ENCODE measurements at regions not wholly inside any gene's neighbourhood (a gene's known extent, or its start where the extent isn't known, plus 50 kb on each side); places are given as distances from the start of the nearest gene placed in this dataset.

- no TSS peak for BruUV-seq (replicated peaks)
- ChIA-PET POLR2A (no interaction called here), CTCF (no interaction called here)
- Histone ChIP-seq H3K36me3 (ENCODE audit: control insufficient read depth, insufficient read depth, low read length) (no peaks in the 10 kb centered on the region), H3K27me3 (ENCODE audit: control insufficient read depth, insufficient read depth, low read length) (no peaks in the 10 kb centered on the region), H3K4me3 (ENCODE audit: low read depth in 2 of 2, low read length in 2 of 2) (no peak overlapping the region), H3K27ac (ENCODE audit: low read length) (no peak overlapping the region), H3K4me1 (ENCODE audit: control insufficient read depth, insufficient read depth, low read length) (no peaks in the 10 kb centered on the region), H3K9me3 (ENCODE audit: control insufficient read depth, insufficient read depth, low read depth, low read length) (no peaks in the 10 kb centered on the region)
- in situ Hi-C loops (cut with HindIII; ENCODE audit: low pct_unique_long_range_greater_than_20kb, low sequenced_read_pairs), result no loop called here
- TF ChIP-seq TCF7L2 (IDR thresholded peaks at IDR 0.05; ENCODE audit: low read depth, low read length) (no peak), POLR2AphosphoS5 (IDR thresholded peaks at IDR 0.05; ENCODE audit: low read depth, low read length) (no peak)
- DNase-seq (ENCODE audit: low read depth, low spot score), result no peak
- no peak for ATAC-seq
- intact Hi-C loops (cut with micrococcal nuclease; ENCODE audit: unreplicated experiment), result no loop called here
Measured at GRCh38 chr13:86758116-86758515, 913.1 kb upstream of the SLITRK5 start.

DNA sequence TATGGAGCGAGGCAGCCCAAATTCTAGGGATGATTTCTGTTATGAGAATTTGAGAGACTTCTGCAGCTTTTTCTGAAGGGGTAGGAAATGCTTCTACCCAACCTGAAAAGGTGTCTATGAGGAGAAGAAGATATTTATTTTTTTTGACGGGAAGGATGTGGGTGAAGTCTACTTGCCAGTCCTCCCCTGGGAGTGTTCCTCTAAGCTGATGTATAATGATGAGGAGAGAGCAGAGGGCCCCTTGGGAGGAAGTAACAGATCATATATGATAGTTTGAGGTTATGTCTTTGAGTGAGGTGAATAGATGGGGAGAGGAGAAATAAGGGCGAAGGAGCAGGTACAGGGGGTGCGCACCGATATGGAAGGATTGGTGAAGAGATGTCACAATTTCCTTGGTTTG is 910.6 kb upstream of the SLITRK5 start:
- POLR2A ChIA-PET, result no interaction called here

GRCh38 chr13:86765462-86765861 is 905.7 kb upstream of the SLITRK5 start:
- TF ChIP-seq POLR2AphosphoS5 (IDR thresholded peaks at IDR 0.05; ENCODE audit: low read depth, low read length) (no peak), TCF7L2 (IDR thresholded peaks at IDR 0.05; ENCODE audit: low read depth, low read length) (no peak), SIN3A (IDR thresholded peaks at IDR 0.05; ENCODE audit: borderline replicate concordance, insufficient read depth, low read depth, low read length) (no peak)
- TF ChIP-seq, protein P1, sequence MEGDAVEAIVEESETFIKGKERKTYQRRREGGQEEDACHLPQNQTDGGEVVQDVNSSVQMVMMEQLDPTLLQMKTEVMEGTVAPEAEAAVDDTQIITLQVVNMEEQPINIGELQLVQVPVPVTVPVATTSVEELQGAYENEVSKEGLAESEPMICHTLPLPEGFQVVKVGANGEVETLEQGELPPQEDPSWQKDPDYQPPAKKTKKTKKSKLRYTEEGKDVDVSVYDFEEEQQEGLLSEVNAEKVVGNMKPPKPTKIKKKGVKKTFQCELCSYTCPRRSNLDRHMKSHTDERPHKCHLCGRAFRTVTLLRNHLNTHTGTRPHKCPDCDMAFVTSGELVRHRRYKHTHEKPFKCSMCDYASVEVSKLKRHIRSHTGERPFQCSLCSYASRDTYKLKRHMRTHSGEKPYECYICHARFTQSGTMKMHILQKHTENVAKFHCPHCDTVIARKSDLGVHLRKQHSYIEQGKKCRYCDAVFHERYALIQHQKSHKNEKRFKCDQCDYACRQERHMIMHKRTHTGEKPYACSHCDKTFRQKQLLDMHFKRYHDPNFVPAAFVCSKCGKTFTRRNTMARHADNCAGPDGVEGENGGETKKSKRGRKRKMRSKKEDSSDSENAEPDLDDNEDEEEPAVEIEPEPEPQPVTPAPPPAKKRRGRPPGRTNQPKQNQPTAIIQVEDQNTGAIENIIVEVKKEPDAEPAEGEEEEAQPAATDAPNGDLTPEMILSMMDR (IDR thresholded peaks at IDR 0.05), result no peak
- TF ChIP-seq, protein P2, sequence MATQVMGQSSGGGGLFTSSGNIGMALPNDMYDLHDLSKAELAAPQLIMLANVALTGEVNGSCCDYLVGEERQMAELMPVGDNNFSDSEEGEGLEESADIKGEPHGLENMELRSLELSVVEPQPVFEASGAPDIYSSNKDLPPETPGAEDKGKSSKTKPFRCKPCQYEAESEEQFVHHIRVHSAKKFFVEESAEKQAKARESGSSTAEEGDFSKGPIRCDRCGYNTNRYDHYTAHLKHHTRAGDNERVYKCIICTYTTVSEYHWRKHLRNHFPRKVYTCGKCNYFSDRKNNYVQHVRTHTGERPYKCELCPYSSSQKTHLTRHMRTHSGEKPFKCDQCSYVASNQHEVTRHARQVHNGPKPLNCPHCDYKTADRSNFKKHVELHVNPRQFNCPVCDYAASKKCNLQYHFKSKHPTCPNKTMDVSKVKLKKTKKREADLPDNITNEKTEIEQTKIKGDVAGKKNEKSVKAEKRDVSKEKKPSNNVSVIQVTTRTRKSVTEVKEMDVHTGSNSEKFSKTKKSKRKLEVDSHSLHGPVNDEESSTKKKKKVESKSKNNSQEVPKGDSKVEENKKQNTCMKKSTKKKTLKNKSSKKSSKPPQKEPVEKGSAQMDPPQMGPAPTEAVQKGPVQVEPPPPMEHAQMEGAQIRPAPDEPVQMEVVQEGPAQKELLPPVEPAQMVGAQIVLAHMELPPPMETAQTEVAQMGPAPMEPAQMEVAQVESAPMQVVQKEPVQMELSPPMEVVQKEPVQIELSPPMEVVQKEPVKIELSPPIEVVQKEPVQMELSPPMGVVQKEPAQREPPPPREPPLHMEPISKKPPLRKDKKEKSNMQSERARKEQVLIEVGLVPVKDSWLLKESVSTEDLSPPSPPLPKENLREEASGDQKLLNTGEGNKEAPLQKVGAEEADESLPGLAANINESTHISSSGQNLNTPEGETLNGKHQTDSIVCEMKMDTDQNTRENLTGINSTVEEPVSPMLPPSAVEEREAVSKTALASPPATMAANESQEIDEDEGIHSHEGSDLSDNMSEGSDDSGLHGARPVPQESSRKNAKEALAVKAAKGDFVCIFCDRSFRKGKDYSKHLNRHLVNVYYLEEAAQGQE (IDR thresholded peaks at IDR 0.05; ENCODE audit: insufficient read depth in 1 of 2, low read depth in 2 of 2, low read length in 1 of 2), result no peak
- CTCF ChIA-PET, result no interaction called here
- no peak for ATAC-seq

More for the DNA sequence above, 910.6 kb upstream of the SLITRK5 start:
- DNase-seq (ENCODE audit: low read depth, low spot score) (no peak), ATAC-seq (no peak)
- Histone ChIP-seq H3K27me3 (ENCODE audit: control insufficient read depth, insufficient read depth, low read length) (no peaks in the 10 kb centered on the region), H3K27ac (ENCODE audit: low read length) (no peak overlapping the region), H3K9me3 (ENCODE audit: control insufficient read depth, insufficient read depth, low read depth, low read length) (no peaks in the 10 kb centered on the region), H3K4me3 (ENCODE audit: low read depth in 2 of 2, low read length in 2 of 2) (no peak overlapping the region), H3K36me3 (ENCODE audit: control insufficient read depth, insufficient read depth, low read length) (no peaks in the 10 kb centered on the region), H3K4me1 (ENCODE audit: control insufficient read depth, insufficient read depth, low read length) (no peaks in the 10 kb centered on the region)
- TF ChIP-seq POLR2AphosphoS5 (IDR thresholded peaks at IDR 0.05; ENCODE audit: low read depth, low read length) (no peak), TCF7L2 (IDR thresholded peaks at IDR 0.05; ENCODE audit: low read depth, low read length) (no peak), SIN3A (IDR thresholded peaks at IDR 0.05; ENCODE audit: borderline replicate concordance, insufficient read depth, low read depth, low read length) (no peak)
- TF ChIP-seq, protein P2 (IDR thresholded peaks at IDR 0.05; ENCODE audit: insufficient read depth in 1 of 2, low read depth in 2 of 2, low read length in 1 of 2), result no peak
- TF ChIP-seq, protein P1 (IDR thresholded peaks at IDR 0.05), result no peak
- in situ Hi-C loops (cut with HindIII; ENCODE audit: low pct_unique_long_range_greater_than_20kb, low sequenced_read_pairs), result no loop called here
- no TSS peak for BruUV-seq (replicated peaks)
- CTCF ChIA-PET, result no interaction called here
- intact Hi-C loops (cut with micrococcal nuclease; ENCODE audit: unreplicated experiment), result no loop called here

More at GRCh38 chr13:86765462-86765861, 905.7 kb upstream of the SLITRK5 start:
- H3K4me3 ChIP-seq (ENCODE audit: low read depth in 2 of 2, low read length in 2 of 2), result no peak overlapping the region
- no peaks in the 10 kb centered on the region for H3K4me1 ChIP-seq (ENCODE audit: control insufficient read depth, insufficient read depth, low read length)
- in situ Hi-C loops (cut with HindIII; ENCODE audit: low pct_unique_long_range_greater_than_20kb, low sequenced_read_pairs) (no loop called here), intact Hi-C loops (cut with micrococcal nuclease; ENCODE audit: unreplicated experiment) (no loop called here)
- BruUV-seq (replicated peaks), result no TSS peak
- POLR2A ChIA-PET, result no interaction called here
- H3K27me3 ChIP-seq (ENCODE audit: control insufficient read depth, insufficient read depth, low read length), result no peaks in the 10 kb centered on the region
- no peak for DNase-seq (ENCODE audit: low read depth, low spot score)
- H3K9me3 ChIP-seq (ENCODE audit: control insufficient read depth, insufficient read depth, low read depth, low read length), result no peaks in the 10 kb centered on the region
- no peaks in the 10 kb centered on the region for H3K36me3 ChIP-seq (ENCODE audit: control insufficient read depth, insufficient read depth, low read length)
- H3K27ac ChIP-seq (ENCODE audit: low read length), result no peak overlapping the region
